ENCODE measurements at regions not wholly inside any gene's neighbourhood (a gene's known extent, or its start where the extent isn't known, plus 50 kb on each side); places are given as distances from the start of the nearest gene placed in this dataset.

DNA sequence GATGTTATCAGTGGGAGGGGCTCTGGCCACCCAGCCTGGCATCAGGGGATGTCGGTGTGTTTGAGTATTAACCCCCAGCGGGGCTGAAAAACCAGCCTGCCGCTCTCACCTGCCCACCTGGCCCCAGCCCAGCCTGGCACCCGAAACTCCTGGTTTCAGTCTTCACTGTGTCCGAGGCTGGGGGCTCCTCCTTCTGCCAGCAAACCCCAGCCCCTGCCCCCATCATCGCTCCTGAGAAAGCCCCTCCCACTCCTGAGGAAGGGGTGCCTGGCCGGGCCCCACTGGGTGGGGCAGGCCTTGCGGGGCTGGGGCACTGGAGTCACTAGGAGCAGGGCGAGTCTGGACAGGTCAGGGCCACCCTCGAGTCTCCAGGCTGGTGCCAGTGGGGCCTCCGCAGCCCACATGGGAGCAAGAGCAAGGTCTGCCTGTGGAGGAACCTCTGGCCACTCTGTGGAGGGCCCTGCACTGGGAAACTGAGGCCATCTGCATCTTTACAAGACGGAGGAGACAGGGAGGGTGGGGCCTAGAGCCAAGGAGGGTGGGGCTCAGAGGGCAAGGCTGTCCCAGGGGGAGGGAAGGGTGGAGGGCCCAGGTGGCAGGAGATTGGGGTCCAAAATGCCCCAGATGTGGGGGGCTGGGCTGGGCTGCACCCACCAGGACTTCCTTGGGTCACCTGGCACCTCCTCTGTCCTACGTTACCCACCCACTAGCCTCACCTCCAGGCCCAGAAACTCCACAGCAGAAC is 51.5 kb upstream of the NOTCH1 start:
- no peak overlapping the region for H3K27ac Mint-ChIP-seq (ENCODE audit: unreplicated experiment)
- TF ChIP-seq, protein P1, sequence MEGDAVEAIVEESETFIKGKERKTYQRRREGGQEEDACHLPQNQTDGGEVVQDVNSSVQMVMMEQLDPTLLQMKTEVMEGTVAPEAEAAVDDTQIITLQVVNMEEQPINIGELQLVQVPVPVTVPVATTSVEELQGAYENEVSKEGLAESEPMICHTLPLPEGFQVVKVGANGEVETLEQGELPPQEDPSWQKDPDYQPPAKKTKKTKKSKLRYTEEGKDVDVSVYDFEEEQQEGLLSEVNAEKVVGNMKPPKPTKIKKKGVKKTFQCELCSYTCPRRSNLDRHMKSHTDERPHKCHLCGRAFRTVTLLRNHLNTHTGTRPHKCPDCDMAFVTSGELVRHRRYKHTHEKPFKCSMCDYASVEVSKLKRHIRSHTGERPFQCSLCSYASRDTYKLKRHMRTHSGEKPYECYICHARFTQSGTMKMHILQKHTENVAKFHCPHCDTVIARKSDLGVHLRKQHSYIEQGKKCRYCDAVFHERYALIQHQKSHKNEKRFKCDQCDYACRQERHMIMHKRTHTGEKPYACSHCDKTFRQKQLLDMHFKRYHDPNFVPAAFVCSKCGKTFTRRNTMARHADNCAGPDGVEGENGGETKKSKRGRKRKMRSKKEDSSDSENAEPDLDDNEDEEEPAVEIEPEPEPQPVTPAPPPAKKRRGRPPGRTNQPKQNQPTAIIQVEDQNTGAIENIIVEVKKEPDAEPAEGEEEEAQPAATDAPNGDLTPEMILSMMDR (IDR thresholded peaks at IDR 0.05; ENCODE audit: insufficient read depth, low read depth, low read length), result no peak
- no peak for TF ChIP-seq EZH2 (IDR thresholded peaks at IDR 0.05; ENCODE audit: insufficient read depth, low read length)
- Histone ChIP-seq H3K27me3 (ENCODE audit: insufficient read depth, low read length) (peaks cover 3% of the 10 kb centered on the region), H3K79me2 (ENCODE audit: insufficient read depth, low read length) (no peaks in the 10 kb centered on the region), H3K9ac (ENCODE audit: low read length) (no peak overlapping the region), H3K4me1 (ENCODE audit: insufficient read depth, low read length) (no peaks in the 10 kb centered on the region), H3K9me3 (ENCODE audit: insufficient read depth, low read depth, low read length) (no peaks in the 10 kb centered on the region), H4K20me1 (ENCODE audit: insufficient read depth, low read length) (no peaks in the 10 kb centered on the region), H3K4me2 (ENCODE audit: low read length) (no peak overlapping the region), H2AFZ (ENCODE audit: low read depth, low read length) (no peak overlapping the region), H3K4me3 (ENCODE audit: insufficient read depth, low read depth, low read length) (no peak overlapping the region), H3K27ac (ENCODE audit: low read depth, low read length) (no peak overlapping the region), H3K36me3 (ENCODE audit: insufficient read depth, low read length) (no peaks in the 10 kb centered on the region)
- peaks cover 23% of the 10 kb centered on the region for H3K27me3 Mint-ChIP-seq (ENCODE audit: low read depth, unreplicated experiment)
- H3K9me3 Mint-ChIP-seq (ENCODE audit: unreplicated experiment), result peaks cover 3% of the 10 kb centered on the region
- no peak overlapping the region for H3K4me3 Mint-ChIP-seq (ENCODE audit: unreplicated experiment)
- FAIRE-seq (no peak), DNase-seq (ENCODE audit: low read depth) (no peak)
- H3K4me1 Mint-ChIP-seq (ENCODE audit: low read depth, unreplicated experiment), result no peaks in the 10 kb centered on the region
- no peaks in the 10 kb centered on the region for H3K36me3 Mint-ChIP-seq (ENCODE audit: low read depth, unreplicated experiment)

DNA sequence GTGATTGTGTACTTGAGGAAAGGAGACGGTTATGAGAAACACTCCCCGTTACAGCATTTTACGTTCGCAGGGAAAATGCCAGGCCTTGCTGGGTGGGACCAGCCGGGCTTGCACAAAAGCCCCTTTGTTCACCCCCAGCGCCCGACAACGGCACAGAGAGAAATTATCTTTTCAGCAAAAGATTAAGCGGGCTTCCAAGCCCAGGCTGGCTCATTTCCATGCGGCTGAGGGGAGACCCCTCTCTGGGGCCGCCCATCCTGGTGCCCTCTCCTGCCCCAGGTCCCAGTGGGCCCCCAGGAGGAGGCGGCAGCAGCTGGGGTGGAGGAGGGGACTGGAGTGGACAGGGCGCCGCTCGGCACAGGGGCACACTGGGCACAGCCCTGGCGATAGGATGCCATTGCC is 50.8 kb upstream of the NOTCH1 start:
- H3K9ac ChIP-seq (ENCODE audit: low read length), result no peak overlapping the region
- no peak for FAIRE-seq
- no peak for DNase-seq (ENCODE audit: low read depth)
- no peaks in the 10 kb centered on the region for H3K36me3 Mint-ChIP-seq (ENCODE audit: low read depth, unreplicated experiment)
- H3K4me1 Mint-ChIP-seq (ENCODE audit: low read depth, unreplicated experiment), result no peaks in the 10 kb centered on the region
- no peak overlapping the region for H3K4me3 ChIP-seq (ENCODE audit: insufficient read depth, low read depth, low read length)
- H3K36me3 ChIP-seq (ENCODE audit: insufficient read depth, low read length), result no peaks in the 10 kb centered on the region
- H3K4me2 ChIP-seq (ENCODE audit: low read length), result no peak overlapping the region
- H2AFZ ChIP-seq (ENCODE audit: low read depth, low read length), result no peak overlapping the region
- H3K27ac Mint-ChIP-seq (ENCODE audit: unreplicated experiment), result peak overlapping the region; percentile 26
- peaks cover 23% of the 10 kb centered on the region for H3K27me3 Mint-ChIP-seq (ENCODE audit: low read depth, unreplicated experiment)
- peaks cover 3% of the 10 kb centered on the region for H3K9me3 Mint-ChIP-seq (ENCODE audit: unreplicated experiment)
- no peak overlapping the region for H3K4me3 Mint-ChIP-seq (ENCODE audit: unreplicated experiment)
- H3K79me2 ChIP-seq (ENCODE audit: insufficient read depth, low read length), result no peaks in the 10 kb centered on the region
- no peak overlapping the region for H3K27ac ChIP-seq (ENCODE audit: low read depth, low read length)
- TF ChIP-seq, protein P1 (IDR thresholded peaks at IDR 0.05; ENCODE audit: insufficient read depth, low read depth, low read length), result no peak
- no peak for TF ChIP-seq EZH2 (IDR thresholded peaks at IDR 0.05; ENCODE audit: insufficient read depth, low read length)
- H3K27me3 ChIP-seq (ENCODE audit: insufficient read depth, low read length), result peaks cover 3% of the 10 kb centered on the region
- no peaks in the 10 kb centered on the region for H4K20me1 ChIP-seq (ENCODE audit: insufficient read depth, low read length)
- H3K4me1 ChIP-seq (ENCODE audit: insufficient read depth, low read length), result no peaks in the 10 kb centered on the region
- H3K9me3 ChIP-seq (ENCODE audit: insufficient read depth, low read depth, low read length), result no peaks in the 10 kb centered on the region

DNA sequence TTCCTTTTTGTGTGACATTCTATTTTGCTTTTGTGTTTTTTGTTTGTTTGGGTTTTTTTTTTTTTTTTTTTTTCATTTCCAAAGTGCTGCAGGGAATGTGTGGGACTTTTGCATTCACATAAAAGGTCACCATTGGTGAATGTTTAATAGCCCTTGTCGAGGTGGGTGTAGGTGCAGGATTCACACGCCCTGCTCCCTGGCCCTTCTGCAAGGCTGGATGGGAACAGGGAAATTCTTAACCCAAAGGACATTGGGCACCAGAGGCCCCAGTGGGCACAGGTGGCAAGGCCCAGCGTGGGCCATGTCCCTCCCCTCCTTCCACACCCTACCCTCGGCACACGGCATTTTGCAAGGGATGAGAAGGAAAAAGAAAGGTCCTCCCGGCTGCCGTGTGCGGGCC is 50.4 kb upstream of the NOTCH1 start:
- H3K9me3 Mint-ChIP-seq (ENCODE audit: unreplicated experiment), result peaks cover 3% of the 10 kb centered on the region
- H3K4me3 Mint-ChIP-seq (ENCODE audit: unreplicated experiment), result no peak overlapping the region
- Histone ChIP-seq H3K4me1 (ENCODE audit: insufficient read depth, low read length) (no peaks in the 10 kb centered on the region), H2AFZ (ENCODE audit: low read depth, low read length) (no peak overlapping the region), H3K9me3 (ENCODE audit: insufficient read depth, low read depth, low read length) (no peaks in the 10 kb centered on the region), H4K20me1 (ENCODE audit: insufficient read depth, low read length) (no peaks in the 10 kb centered on the region), H3K36me3 (ENCODE audit: insufficient read depth, low read length) (no peaks in the 10 kb centered on the region), H3K9ac (ENCODE audit: low read length) (no peak overlapping the region), H3K4me2 (ENCODE audit: low read length) (no peak overlapping the region), H3K27ac (ENCODE audit: low read depth, low read length) (no peak overlapping the region), H3K4me3 (ENCODE audit: insufficient read depth, low read depth, low read length) (no peak overlapping the region), H3K79me2 (ENCODE audit: insufficient read depth, low read length) (no peaks in the 10 kb centered on the region), H3K27me3 (ENCODE audit: insufficient read depth, low read length) (peaks cover 3% of the 10 kb centered on the region)
- DNase-seq (ENCODE audit: low read depth), result no peak
- no peaks in the 10 kb centered on the region for H3K4me1 Mint-ChIP-seq (ENCODE audit: low read depth, unreplicated experiment)
- TF ChIP-seq EZH2 (IDR thresholded peaks at IDR 0.05; ENCODE audit: insufficient read depth, low read length), result no peak
- TF ChIP-seq, protein P1 (IDR thresholded peaks at IDR 0.05; ENCODE audit: insufficient read depth, low read depth, low read length), result no peak
- H3K27me3 Mint-ChIP-seq (ENCODE audit: low read depth, unreplicated experiment), result peaks cover 23% of the 10 kb centered on the region
- H3K27ac Mint-ChIP-seq (ENCODE audit: unreplicated experiment), result no peak overlapping the region
- FAIRE-seq, result no peak
- no peaks in the 10 kb centered on the region for H3K36me3 Mint-ChIP-seq (ENCODE audit: low read depth, unreplicated experiment)

Data from astrocyte (in vitro differentiated cells and primary cell).